Neural progenitor cell (in vitro differentiated cells): ENCODE measurements at regions not wholly inside any gene's neighbourhood (a gene's known extent, or its start where the extent isn't known, plus 50 kb on each side); places are given as distances from the start of the nearest gene placed in this dataset.

Experiments used
- EZH2 ChIP-seq: fragments of 200-600 bp; sonication (generic); IDR thresholded peaks from 2 replicates; pipeline ENCODE4 v1.6.1; 2017; ENCODE audit warnings: antibody characterized with exemption, mild to moderate bottlenecking, moderate library complexity
- TF ChIP-seq, protein P1 (sequence below): fragments of 200-600 bp; sonication (generic); IDR thresholded peaks from 2 replicates; pipeline ENCODE4 v1.5.1; 2017; ENCODE audit warnings: antibody characterized with exemption, mild to moderate bottlenecking

DNA sequence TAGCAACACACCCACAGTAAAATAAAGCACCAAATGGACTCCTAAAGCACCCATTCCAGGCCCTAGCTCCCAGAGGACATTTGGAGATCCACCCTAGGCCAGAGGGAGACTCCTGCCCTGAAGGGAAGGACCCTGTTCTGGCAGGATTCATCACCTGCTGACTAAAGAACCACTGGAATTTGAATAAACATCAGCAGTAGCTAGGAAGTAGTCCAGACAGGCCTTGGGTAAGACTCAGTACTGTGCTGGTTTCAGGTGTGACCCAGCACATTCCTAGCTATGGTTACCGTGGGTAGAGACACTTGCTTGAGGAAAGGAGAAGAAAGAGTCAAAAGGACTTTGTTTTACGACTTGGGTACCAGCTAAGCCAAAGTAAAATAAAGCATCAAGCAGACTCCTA lies 92.7 kb upstream of the LRRC7 start:
- TF ChIP-seq, protein P1, sequence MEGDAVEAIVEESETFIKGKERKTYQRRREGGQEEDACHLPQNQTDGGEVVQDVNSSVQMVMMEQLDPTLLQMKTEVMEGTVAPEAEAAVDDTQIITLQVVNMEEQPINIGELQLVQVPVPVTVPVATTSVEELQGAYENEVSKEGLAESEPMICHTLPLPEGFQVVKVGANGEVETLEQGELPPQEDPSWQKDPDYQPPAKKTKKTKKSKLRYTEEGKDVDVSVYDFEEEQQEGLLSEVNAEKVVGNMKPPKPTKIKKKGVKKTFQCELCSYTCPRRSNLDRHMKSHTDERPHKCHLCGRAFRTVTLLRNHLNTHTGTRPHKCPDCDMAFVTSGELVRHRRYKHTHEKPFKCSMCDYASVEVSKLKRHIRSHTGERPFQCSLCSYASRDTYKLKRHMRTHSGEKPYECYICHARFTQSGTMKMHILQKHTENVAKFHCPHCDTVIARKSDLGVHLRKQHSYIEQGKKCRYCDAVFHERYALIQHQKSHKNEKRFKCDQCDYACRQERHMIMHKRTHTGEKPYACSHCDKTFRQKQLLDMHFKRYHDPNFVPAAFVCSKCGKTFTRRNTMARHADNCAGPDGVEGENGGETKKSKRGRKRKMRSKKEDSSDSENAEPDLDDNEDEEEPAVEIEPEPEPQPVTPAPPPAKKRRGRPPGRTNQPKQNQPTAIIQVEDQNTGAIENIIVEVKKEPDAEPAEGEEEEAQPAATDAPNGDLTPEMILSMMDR = no peak
- no peak for TF ChIP-seq EZH2
